DMS53 (cell line): ENCODE measurements at regions not wholly inside any gene's neighbourhood (a gene's known extent, or its start where the extent isn't known, plus 50 kb on each side); places are given as distances from the start of the nearest gene placed in this dataset.
"Not testable (repeated sequence)": the region's sequence is repeated elsewhere in the genome, so short reads cannot be mapped to it uniquely, and the experiment has no call there.

Experiments
- DNase-seq: peaks from one replicate; lab custom pipeline; 2025; lab: John Stamatoyannopoulos, UW

DNA sequence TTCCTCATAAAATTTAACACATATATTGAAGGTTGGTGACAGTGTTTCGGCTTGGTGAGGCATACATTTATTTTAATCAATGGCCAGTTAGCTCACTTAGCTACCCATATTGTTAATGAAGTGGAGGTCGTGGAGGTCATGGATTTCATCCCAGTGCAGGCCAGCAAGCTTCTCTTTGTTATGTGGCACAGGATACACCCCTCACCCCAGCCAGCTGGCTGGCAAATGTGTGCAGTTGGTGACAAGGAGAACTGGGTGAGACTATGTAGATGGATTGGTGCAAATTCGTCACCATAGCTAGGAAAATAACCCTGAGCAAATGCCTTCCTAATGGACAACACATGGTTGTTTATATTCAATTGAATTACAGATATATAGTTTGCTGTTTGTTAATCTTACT lies 50.5 kb upstream of the FOXP2 start:
- DNase-seq, result no peak

DNA sequence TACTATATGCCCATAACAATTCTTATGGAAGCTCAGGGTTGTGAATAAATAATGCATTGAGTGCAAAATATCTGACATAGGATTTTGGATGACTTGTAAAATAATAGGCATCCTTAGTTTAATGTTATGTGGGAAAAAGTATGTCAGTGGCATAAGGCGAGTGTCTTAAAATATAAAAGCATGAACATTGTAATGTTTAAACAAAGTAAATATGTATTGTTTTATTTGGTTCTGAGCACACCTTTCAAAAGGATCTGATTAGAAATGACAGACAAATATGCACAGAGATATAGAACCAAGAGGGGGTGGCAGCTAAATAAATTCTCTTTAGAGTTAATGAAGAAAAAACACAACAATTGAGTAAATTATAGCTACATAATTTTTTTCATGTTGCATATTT lies 51.3 kb upstream of the FOXP2 start:
- DNase-seq, result no peak

DNA sequence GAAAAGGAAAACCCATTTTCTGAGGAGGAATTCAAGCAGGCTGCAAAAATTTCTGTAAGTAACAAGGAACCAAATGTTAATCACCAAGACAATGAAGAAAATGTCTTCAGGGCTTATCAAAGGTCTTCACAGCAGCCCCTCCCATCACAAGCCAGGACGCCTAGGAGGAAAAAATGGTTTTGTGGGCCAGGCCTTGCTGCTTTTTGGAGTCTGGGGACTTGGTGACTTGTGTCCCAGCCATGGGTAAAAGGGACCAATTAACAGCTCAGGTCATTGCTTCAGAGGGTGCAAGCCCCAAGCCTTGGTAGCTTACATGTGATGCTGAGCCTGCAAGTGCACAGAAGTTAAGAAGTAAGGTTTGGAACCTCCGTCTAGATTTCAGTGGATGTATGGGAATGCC lies 55.7 kb upstream of the FOXP2 start:
- DNase-seq, result no peak

DNA sequence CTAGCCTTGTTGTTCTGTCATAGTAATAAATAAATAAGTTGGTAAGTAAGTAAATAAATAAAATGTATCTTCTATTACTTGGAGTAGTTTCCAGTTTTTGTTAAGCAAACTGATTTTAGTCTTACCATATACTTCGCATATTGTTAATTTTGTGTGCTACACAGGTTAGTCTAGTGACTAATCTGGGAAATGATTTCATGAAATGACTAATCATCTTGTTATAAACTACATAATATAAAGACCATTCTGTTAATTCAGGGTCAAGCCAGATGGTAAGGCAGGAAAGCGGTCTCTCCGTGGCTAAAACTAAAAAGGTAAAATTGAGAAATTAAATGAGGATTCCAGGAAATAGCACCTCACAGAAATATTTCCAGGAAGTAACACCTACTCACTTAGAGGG lies 58.5 kb upstream of the FOXP2 start:
- DNase-seq, result no peak

DNA sequence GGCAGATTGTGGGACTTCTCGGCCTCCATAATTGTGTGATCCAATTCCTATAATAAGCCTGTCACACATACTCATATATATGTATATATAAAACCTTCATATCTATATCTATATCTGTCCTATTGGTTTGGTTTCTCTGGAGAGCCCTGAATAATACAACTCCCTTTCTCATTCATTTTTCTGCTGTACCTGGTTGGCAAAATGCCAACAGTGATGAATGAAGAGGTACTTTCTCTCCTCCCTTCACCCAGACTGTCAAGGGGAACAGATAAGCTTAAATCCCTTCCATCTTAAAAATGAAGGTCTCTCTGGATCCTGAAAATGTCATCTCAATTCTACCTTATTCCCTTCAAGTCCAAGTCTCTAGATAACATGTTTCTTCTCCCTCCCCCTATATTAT lies 60.3 kb upstream of the FOXP2 start:
- DNase-seq, result peak; percentile 14

DNA sequence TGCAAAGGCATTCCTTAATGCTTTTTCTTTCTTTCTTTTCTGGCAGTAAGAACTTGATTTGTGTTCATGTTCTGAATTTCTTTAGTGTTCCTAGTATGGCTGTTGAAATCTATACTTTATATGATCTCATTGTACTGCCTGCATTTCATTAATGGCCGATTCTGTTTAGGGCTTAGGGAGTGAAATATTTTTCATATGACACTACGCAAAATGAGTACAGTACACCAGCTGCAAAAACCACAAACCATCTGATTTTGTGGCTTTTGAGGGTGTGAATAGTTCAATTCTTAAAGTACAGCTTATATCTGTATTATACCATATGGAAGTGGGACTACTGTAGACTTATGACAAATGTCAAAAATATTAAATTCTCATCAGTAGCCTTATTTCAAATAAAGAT lies 69.1 kb upstream of the FOXP2 start:
- DNase-seq, result no peak

DNA sequence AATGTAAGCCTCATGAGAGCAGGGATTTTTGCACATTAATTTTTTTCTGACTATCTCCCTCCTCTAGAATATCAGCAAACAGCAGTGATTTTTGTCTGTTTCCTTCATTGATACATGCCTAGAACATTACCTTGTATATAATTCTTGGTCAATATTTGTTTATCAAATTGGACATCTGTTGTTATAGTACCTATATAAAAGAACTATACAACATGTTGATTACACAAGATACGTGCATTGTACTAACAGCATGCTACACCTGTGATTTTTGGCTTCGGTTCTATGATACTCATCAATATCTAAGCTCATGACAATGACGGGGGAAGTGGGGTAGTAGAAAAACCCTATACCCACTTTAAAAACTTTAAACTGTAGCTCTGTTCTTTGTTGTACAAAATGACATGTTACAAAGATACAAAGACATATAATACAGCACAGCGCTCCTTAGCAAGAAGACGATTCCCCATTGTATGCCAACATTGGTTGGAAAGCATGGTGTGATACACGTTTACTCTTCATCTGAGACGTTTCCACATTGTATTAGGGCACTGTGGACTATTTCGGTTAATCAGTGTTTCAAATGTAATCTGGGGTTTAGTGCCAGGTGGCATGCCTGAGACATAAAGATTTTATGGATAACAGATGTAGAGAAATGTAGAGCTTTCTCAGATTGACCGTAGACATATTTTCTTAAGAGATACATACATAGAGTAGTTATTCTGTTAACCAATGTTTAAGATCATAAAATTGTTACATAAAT lies 70.5 kb upstream of the FOXP2 start:
- DNase-seq, result no peak

DNA sequence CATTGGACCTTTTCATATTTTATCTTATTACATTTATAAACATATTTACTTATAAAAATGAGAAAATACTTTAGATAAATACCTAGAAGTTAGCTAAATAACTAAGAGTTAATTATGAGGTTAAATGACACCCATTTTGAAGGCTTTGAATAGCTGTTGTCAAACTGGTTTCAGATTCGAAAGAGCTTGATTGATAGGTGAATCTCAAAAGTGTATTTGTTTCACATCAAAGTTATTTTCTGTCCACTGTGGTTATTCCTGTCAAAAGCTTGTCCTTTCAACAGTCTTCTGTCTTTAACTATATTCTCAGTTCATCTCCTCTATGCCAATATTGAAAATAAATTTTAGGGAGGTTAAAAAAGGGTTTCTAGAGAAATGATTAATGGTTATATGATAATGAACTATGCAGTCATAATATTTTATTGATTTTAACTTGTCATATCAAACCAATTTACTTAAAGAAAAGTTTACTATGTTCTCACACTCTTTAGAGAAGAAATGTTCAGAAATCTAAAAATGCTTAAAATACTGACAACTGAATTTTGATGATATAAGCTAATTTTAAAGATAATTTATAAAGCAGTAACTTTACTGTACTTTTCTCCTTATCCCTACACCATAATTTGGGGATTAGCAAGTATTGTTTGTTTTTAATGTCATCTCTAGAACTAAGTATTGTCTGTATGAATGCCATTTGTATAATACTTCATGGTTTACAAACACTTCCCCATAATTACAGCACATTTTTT lies 72.0 kb upstream of the FOXP2 start:
- peak; percentile 8 for DNase-seq

DNA sequence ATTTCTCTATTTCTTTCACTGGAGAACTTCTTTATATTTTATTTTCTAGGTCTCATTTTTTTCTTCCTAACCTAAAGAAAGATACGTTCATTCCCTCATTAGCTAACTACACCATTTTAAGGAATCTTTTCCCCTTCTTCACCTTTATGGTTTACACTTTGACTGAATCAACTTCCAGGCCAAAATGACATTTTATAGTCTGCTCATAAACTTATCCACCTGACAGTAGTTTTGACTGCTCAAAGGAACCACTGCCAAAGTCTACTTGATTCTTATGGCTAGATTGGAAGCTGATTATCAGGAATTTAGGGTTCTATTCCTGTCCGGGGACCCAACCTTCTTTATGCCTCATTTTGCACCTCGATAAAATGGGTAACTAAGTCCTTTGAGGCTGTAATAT lies 73.0 kb upstream of the FOXP2 start:
- no peak for DNase-seq

DNA sequence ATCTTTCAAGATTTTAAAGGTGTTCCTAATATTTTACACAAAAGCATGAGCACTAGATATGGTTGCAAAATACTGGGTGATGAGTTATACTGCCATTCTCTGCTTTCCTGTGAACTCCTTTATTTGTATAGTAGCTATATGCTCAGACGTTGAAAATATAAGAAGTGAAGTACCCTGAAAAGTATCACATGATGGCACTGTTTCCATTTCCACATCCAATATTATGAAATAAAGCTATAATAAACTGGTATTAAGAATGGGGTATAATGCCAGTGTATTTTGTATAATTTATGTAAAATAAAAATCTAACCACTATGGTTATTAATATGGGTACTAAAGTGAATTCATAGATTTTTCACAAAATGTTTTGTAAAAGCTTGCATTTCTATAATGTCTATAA lies 79.6 kb upstream of the FOXP2 start:
- peak; percentile 7 for DNase-seq

DNA sequence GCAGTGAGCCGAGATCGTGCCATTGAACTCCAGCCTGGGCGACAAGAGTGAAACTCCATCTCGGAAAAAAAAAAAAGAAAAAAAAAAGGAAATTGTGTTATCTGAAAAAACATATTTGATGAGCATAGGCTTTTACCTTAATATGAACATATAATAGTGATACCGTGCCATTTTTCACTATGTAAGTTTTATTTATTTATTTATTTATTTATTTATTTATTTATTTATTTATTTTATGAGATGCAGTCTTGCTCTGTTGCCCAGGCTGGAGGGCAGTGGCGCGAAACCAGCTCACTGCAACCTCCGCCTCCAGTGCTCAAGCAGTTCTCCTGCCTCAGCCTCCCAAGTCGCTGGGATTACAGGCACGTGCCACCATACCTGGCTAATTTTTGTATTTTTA lies 85.2 kb upstream of the FOXP2 start:
- not testable (repeated sequence) for DNase-seq

DNA sequence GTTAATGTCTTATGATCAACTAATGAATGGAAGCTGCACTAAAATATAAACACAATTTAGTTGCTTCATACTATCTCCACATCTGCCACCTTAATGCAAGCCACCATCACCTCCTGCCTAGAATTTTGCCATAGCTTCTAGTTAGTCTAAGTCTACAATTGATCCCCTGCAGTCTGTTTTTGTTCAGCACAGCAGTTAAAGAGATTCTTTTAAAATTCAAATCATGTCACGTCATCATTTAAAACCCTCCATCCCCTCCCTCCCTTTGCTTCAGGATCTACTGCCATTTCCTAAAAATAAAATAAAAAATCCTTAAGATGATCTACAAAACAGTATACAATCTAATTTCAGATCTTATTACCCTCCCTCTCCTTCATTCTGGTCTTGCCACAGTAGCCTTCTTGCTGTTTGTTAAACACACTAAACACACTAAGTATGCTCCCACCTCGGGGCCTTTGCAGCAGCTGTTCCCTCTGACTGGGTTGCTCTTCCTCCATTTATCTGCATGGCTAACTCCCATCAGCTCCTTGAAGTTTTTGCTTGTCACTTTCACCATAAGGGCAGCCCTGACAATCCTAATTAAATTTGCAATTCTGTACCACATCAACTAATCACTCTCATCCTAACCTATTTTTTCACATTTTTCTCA lies 97.0 kb upstream of the FOXP2 start:
- no peak for DNase-seq

DNA sequence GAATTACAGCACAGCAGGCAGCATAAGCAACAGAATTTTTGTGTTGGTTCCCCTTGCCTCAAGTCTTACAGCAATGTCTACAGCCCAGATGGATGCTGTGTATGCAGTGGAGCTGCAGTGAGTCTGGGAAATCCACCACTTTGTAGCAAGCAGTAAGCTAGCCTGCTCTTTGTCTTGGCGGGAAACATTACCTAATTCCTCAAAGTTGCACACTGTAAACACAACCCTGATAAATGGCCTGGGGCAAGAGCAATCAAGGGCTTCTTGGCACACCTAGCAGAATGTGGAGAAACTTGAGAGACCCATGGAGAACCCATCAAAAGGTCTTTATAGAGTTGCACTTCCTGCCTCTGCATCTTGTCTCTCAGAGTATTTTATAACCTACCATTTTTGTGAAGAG lies 102.0 kb upstream of the FOXP2 start:
- no peak for DNase-seq

DNA sequence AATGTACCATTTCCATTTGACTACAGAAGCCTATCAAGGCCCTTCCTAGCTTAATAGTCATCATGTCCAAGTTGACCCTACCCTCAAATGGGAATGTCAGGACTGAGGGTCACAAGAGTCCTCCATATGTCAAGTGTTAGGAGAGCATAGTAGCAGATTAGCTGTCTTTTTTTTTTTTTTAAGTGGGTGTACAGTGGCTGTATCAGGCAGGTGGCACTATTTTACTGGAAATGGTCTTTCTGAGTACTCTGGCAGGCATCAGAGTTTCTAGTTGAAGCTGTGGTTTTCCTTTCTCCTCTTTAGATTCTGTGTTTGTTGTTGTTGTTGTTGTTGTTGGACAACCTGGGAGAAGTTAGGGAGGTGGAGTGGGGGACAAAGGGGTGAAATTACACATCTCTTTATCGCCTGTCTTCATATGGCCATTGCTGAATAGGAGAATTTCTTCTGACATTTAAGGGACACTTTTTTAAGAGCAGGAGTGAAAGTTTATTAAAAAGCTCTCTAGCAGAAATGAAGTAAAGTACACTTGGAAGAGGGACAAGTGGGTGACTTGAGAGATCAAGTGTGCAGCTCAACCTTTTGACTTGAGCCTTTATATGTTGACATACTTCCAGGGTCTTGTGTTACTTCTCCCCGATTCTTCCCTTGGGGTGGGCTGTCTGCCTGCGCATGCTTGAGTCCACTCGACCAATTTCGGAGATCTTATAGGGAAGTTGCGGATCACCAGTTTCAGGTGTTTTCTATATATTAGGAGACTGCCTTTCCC lies 104.1 kb upstream of the FOXP2 start:
- DNase-seq, result peak; percentile 58

DNA sequence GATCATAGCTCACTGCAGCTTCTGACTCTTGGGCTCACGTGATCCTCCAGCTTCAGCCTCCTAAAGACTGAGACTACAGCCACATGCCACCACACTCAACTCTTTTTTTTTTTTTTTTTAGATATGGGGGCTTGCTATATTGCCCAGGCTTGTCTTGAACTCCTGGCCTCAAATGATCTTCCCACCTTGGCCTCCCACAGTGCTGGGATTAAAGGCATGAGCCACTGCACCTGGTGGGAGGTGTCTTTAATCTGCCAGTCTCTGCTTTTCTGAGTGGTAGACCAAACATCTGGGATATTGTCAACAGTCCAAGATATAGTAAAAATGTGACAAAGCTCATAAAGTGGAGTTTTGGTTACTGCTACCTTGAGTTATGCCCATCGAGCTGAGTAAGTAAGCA lies 104.9 kb upstream of the FOXP2 start:
- no peak for DNase-seq

DNA sequence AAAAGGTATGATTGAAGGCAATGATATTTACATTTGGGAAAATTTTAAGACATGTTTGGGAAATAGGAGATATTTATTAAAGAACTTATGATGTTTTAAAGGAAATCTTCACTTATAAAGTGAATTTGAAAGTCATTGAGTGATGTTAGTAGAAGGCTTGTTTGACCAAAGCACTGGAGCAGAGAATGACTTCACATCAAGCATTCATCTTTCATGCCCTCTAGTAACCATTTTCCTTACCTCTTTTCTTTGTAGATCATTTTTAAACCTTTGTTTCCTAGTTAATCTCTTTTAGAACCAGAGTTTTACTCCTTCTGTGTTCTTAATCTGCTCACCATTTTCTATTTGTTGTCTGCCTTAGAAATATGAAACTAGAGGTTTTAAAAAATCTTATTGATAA lies 111.3 kb upstream of the FOXP2 start:
- DNase-seq, result peak; percentile 24

DNA sequence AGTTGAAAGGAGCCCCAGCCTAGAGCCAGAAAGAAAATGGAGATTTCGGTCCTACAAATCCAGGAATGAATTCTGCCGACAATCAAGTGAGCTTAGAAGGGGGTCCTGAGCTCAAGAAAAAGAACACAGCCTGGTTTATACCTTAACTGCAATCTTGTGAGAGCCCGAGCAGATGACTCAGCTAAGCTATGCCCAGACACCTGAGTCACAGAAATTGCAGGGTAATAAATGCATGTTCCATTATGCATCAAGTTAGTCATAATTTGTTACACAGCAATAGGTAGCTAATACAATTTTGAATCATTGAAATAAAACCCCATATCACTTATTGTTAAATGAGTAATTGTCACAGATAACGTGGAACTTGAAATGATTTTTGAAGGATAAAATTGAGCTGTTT lies 111.8 kb upstream of the FOXP2 start:
- DNase-seq, result peak; percentile 22

DNA sequence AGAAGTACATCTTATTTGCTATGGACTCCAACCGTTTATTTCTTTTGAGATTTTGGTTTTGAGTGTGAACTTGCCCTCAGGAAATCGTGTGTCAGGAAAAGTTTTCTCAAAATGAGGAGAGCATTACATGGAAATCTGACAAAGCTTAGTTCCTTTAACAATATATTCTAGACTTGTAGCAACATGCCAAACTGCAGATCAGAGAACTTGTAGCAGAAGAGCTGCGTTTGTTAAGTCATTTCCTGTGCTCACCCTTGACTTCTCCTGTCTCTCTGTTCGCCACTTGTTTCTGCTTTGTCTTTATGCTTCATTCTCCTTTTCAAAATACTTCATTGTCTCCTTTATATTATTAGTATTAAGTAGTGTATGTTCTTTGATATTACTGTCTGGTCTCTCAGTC lies 116.6 kb upstream of the FOXP2 start:
- no peak for DNase-seq

DNA sequence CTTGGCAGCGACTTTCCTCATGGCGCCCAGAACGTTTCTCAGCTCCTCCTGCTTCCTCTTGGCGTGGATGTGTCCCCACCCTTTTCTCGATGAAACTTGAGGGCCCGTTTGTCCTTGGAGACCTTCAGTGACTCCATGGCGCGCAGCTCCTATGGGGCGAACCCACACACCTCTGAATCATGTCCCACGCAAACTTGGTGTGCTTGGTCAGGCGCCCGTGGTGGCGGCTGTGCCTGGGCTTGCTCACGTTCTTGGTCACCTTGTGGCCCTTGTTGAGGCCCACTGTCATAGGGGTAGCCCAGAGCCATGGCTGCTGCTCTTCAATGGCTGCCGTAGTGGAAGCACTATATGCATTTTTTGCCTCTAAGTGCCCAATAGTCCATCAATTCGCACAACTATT lies 117.5 kb upstream of the FOXP2 start:
- no peak for DNase-seq

DNA sequence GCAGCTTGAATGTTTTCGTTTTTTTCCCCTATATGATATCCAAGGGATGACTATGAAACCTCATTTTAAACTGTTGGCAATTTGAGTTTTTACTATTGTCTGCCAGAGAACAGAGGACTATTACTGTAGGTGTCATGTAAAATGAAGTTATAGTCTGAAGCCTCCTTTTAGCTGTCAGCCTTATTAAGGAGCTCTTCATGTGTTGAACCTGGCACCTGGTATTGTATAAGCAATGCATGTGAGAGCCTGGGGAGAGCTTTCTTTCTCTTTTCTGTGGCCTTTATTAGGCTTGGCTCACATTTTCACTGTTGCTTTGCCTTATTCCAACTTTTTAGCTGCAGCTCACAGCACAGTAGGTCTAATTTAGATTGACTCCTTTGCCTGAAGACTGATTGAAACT lies 119.1 kb upstream of the FOXP2 start:
- DNase-seq, result peak; percentile 13

DNA sequence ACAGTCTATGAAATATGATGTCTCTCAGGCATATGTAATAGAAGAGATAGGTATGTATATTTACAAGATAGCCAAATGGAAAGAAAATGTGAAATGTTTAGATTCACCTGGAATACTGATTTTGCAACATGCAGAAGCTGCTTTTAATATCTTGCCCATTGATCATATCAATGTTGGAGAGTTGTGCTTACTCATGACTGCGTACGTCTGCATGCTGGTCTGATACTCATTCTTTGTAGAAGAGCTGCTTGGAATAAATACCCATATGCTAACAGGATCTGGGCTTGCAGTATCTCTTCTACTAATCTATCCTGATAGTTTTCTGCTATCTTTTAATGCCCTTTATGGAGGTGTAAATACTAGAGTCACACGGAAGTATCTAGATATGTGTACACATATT lies 120.6 kb upstream of the FOXP2 start:
- no peak for DNase-seq

DNA sequence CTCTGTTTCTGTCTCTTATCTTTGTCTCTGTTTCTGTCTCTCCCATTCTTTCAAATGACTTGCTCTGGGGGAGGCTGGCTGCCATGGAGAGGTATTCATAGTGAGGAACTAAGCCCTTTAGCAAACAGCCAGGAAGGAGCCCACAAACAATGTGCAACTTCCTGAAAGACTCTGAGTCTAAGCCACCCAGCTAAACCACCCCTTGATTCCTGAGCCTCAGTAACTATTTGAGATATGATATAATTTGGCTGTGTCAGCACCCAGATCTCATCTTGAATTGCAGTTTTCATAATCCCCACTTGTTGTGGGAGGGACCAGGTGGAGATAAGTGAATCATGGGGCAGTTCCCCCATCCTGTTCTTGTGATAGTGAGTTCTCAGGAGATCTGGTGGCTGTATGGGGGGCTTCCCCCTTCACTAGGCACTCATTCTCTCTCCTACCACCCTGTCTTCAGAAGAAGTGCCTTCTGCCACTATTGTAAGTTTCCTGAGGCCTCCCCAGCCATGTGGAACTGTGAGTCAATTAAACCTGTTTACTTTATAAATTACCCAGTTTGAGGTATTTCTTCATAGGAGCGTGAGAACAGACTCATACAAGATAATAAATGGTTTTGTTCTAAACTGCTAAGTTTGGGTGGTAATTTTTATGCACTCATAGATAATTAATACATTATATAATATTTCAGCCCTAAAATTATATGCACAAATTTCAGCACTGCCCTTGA lies 121.2 kb upstream of the FOXP2 start:
- DNase-seq, result peak; percentile 37
